Activated T-helper 1 cell treated with anti-CD3 and anti-CD28 coated beads, Interleukin-12 subunit alpha, Interleukin-12 subunit beta, Interleukin-2, Interleukin-4 antibody, amounts not matched to agents 30 ng/mL and 10 ng/mL and 1 ng/mL, durations not matched to agents 14 hours and 24 hours and 36 hours (primary cell): ENCODE measurements at regions not wholly inside any gene's neighbourhood (a gene's known extent, or its start where the extent isn't known, plus 50 kb on each side); places are given as distances from the start of the nearest gene placed in this dataset.
"Not testable (repeated sequence)": the region's sequence is repeated elsewhere in the genome, so short reads cannot be mapped to it uniquely, and the experiment has no call there.

Experiments
- DNase-seq: peaks from one replicate; pipeline ENCODE4 v3.0.0; 2021; ENCODE audit warnings: low spot score
- H3K27ac Mint-ChIP-seq: one replicate; pipeline ENCODE4 v1.8.0; 2021; ENCODE audit warnings: mild to moderate bottlenecking, mixed read lengths
- H3K27me3 Mint-ChIP-seq: one replicate; pipeline ENCODE4 v1.8.0; 2022; ENCODE audit warnings: mild to moderate bottlenecking, moderate library complexity, mixed read lengths; ENCODE audit not compliant: insufficient read depth
- H3K36me3 Mint-ChIP-seq: one replicate; pipeline ENCODE4 v1.8.0; 2021; ENCODE audit warnings: low read depth, mixed read lengths
- H3K4me1 Mint-ChIP-seq: one replicate; pipeline ENCODE4 v1.8.0; 2021; ENCODE audit warnings: low read depth, mixed read lengths
- H3K4me3 Mint-ChIP-seq: one replicate; pipeline ENCODE4 v1.8.0; 2021; ENCODE audit warnings: mild to moderate bottlenecking, moderate library complexity, mixed read lengths
- H3K9me3 Mint-ChIP-seq: one replicate; pipeline ENCODE4 v1.8.0; 2021; ENCODE audit warnings: mixed read lengths
- intact Hi-C: fragments of 100-400 bp; cut with micrococcal nuclease; formaldehyde crosslinking; loops from one replicate; pipeline ENCODE4 v1.15.1; 2024

DNA sequence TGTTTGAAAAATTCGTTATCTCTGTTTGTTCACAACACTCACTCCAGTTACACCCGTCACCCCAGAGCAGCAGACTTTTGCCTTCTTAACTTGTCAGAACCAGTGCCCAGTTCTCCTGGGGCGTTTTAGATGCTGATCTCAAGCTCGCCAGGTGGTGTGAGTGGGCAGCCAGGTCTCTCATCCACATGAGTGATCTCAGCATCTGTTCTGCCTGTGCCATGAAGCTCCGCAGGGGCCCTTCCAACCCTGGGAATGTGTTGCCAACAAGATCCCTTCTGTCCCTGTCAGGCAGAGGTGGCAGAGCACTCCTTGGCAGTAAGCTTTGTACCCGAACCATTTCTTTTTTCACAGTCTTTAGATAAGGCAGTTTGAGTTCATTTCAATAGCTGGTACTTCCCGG, 896.5 kb downstream of the UQCRFS1 start:
- Mint-ChIP-seq H3K27ac (no peak overlapping the region), H3K4me1 (no peaks in the 10 kb centered on the region), H3K36me3 (no peaks in the 10 kb centered on the region), H3K9me3 (no peaks in the 10 kb centered on the region), H3K4me3 (no peak overlapping the region), H3K27me3 (no peaks in the 10 kb centered on the region)
- intact Hi-C loops: no loop called here
- DNase-seq: no peak

DNA sequence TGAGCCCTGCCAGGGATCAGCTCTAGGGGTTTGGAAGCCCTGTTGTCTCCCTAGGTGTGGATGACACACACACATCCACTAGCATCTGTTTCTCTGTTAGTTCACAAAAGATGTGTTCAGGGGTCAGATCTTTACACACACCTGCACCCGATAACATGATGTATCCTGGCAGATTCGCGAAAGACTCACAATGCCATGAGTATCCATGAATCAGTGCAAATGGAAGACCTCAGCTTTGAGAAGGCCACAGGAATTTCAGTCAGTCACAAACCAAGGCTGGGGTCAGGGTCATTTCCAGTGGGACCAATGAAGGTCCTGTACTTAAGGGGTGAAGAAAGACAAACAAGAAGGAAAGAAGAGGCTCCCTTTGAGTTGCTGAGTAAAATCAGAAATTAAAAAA, 898.2 kb downstream of the UQCRFS1 start:
- no peak for DNase-seq
- no peak overlapping the region for H3K4me3 Mint-ChIP-seq
- intact Hi-C loops: no loop called here
- no peak overlapping the region for H3K27ac Mint-ChIP-seq
- no peaks in the 10 kb centered on the region for H3K4me1 Mint-ChIP-seq
- no peaks in the 10 kb centered on the region for H3K36me3 Mint-ChIP-seq
- H3K27me3 Mint-ChIP-seq: no peaks in the 10 kb centered on the region
- H3K9me3 Mint-ChIP-seq: no peaks in the 10 kb centered on the region

DNA sequence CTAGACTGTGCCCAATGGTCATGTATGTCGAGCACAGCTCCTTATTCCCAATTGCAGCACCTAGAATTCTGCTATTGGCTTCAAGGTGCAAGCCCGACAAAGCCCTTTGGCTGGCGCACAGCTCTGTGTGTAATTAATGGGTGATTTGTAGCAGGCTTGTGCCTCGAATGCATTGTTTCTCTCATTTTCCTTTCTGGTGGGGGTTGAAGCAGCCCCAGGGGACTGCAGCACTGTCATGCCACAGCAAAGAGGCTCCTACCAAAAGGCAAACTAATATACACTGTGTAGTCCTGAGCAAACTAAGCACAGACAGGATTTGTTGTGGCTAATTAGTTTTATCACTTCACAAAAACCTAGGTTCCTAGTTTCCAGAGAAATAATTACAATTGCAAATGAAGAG, 898.7 kb downstream of the UQCRFS1 start:
- Mint-ChIP-seq H3K27ac (no peak overlapping the region), H3K4me1 (no peaks in the 10 kb centered on the region), H3K27me3 (no peaks in the 10 kb centered on the region), H3K9me3 (no peaks in the 10 kb centered on the region), H3K36me3 (no peaks in the 10 kb centered on the region), H3K4me3 (no peak overlapping the region)
- DNase-seq: no peak
- intact Hi-C loops: no loop called here

DNA sequence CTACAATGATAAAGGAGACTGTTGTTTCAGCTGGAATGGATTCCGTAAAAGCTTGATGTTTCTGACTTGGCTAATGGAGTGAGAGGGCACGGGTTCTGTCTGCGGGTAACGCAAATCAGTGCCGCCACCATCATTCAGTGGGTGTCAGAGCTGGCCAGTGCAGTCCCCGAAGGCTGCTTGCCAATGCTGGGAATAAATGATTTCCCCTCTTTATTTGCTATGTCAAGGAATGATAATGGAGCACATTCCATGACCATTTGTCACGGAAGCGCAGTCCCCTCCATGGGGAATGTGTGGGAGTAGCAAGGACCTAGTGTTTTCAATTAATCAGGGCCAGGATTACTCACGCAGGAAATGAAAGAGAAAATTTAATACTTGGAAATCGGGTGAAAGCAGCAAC, 899.3 kb downstream of the UQCRFS1 start:
- Mint-ChIP-seq H3K4me1 (no peaks in the 10 kb centered on the region), H3K9me3 (no peaks in the 10 kb centered on the region)

DNA sequence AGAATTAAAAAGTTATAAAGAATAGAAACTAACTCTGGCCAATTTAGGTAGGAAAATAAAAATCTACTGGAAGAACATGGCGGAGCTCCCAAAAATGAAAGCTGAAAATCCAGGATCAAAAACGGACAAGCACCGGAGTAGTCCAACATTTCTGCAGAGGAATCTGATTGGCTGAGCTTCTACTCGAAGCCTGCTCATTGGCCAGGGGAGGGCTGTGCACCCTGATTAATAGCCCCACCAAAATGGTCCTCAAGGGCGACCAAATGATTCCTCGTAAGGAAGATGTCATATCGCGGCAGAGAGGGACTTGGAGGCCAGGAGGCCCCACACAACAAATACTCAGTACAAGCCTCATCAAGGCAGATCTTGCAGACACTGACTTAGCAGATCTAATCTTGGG, 900.7 kb downstream of the UQCRFS1 start:
- no peaks in the 10 kb centered on the region for H3K36me3 Mint-ChIP-seq
- intact Hi-C loops: no loop called here
- H3K4me1 Mint-ChIP-seq: no peaks in the 10 kb centered on the region
- H3K27ac Mint-ChIP-seq: no peak overlapping the region
- no peak for DNase-seq
- H3K4me3 Mint-ChIP-seq: no peak overlapping the region
- no peaks in the 10 kb centered on the region for H3K27me3 Mint-ChIP-seq
- H3K9me3 Mint-ChIP-seq: no peaks in the 10 kb centered on the region

More for the DNA sequence above, 899.3 kb downstream of the UQCRFS1 start:
- intact Hi-C loops: no loop called here
- Mint-ChIP-seq H3K4me3 (no peak overlapping the region), H3K27me3 (no peaks in the 10 kb centered on the region), H3K36me3 (no peaks in the 10 kb centered on the region), H3K27ac (no peak overlapping the region)
- DNase-seq: no peak

DNA sequence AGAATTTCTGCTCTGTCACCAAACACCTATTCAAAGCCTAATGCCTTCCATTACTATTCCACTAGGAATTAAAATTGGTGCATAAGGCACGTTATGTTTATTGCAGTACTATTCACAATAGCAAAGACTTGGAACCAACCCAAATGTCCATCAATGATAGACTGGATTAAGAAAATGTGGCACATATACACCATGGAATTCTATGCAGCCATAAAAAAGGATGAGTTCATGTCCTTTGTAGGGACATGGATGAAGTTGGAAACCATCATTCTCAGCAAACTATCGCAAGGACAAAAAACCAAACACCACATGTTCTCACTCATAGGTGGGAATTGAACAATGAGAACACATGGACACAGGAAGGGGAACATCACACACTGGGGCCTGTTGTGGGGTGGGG, 902.1 kb downstream of the UQCRFS1 start:
- intact Hi-C loops, H3K4me1 Mint-ChIP-seq, H3K4me3 Mint-ChIP-seq, H3K36me3 Mint-ChIP-seq, H3K9me3 Mint-ChIP-seq, H3K27ac Mint-ChIP-seq, H3K27me3 Mint-ChIP-seq, DNase-seq: not testable (repeated sequence)

DNA sequence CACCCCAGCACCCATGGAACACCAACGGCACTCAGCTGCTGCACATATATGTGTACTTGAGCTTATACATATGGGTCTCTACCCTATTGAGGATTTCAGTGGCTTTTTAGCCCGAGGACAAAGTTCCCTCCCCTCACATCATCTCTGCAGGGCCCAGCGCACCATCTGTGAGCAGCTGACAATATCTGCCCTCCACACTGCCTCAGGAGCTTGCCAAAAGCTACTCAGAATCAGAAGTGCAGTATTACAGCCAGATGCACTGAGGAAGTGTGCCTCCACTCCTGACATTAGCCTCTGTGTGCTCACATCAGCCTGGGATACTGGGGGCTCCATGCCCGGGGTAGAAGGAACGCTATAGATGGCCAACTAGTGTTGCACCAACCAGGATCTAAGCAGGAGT, 903.9 kb downstream of the UQCRFS1 start:
- no peaks in the 10 kb centered on the region for H3K27me3 Mint-ChIP-seq
- H3K36me3 Mint-ChIP-seq: no peaks in the 10 kb centered on the region
- H3K4me1 Mint-ChIP-seq: no peaks in the 10 kb centered on the region
- no peak overlapping the region for H3K4me3 Mint-ChIP-seq
- no peaks in the 10 kb centered on the region for H3K9me3 Mint-ChIP-seq
- H3K27ac Mint-ChIP-seq: no peak overlapping the region
- DNase-seq: no peak
- intact Hi-C loops: no loop called here

DNA sequence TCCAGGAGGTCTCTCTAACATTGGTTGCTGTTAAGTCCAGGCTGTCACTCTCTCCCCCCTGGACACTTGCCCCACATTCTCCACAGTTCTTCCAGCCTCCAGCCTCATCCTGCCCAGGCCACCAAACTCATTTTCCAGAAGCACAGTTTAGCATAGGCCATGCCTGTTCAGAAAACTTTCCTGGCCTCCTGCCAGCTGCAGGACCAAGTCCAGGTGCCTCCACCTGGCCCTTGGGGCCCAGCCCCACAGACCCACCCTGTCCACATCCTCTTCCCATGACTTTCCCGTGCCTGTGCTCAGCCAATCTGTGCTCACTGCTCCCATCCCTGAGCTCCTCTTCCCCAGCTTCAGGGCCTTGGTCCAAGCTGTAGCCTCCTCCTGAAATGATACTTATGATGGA, 905.0 kb downstream of the UQCRFS1 start:
- H3K4me1 Mint-ChIP-seq: no peaks in the 10 kb centered on the region
- intact Hi-C loops: no loop called here
- H3K36me3 Mint-ChIP-seq: no peaks in the 10 kb centered on the region
- H3K27ac Mint-ChIP-seq: no peak overlapping the region
- no peak overlapping the region for H3K4me3 Mint-ChIP-seq
- no peaks in the 10 kb centered on the region for H3K27me3 Mint-ChIP-seq
- no peak for DNase-seq
- no peaks in the 10 kb centered on the region for H3K9me3 Mint-ChIP-seq

DNA sequence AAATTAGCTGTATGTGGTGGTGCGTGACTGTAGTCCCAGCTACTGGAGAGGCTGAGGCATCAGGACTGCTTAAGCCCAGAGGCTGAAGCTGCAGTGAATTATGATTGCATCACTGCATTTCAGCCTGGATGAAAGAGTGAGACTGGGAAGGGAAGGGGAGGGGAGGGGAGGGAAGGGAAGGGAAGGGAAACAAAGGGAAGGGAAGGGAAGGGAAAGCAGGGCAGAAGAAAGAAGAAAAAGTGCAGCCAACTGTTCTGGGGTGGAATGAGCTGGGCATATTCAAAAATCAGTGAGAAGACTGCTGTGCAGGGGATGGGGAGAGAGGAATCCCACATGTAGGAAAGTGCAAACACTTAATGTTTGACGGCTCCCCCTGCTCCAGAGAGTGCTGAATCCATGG, 905.5 kb downstream of the UQCRFS1 start:
- H3K4me1 Mint-ChIP-seq: no peaks in the 10 kb centered on the region
- no peak overlapping the region for H3K4me3 Mint-ChIP-seq
- intact Hi-C loops: no loop called here
- H3K27ac Mint-ChIP-seq: no peak overlapping the region
- H3K9me3 Mint-ChIP-seq: no peaks in the 10 kb centered on the region
- no peaks in the 10 kb centered on the region for H3K27me3 Mint-ChIP-seq
- no peak for DNase-seq
- no peaks in the 10 kb centered on the region for H3K36me3 Mint-ChIP-seq

DNA sequence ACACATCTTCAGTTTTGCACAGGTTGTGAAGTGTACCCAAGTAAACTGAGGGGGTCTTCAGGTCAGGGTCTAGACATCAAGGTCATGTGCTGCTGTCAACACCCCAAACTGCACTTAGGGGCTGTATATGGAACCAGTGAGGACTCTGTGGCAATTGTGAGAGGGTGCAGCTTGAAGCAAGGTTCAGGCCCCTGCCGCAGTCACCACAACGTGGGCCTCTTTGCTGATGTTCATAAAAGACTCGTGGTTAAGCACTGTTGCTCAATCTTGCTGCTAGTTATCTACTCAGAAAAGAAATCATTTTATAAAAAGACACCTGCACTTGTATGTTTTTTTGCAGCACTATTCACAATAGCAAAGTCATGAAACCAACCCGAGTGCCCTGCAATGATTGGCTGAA, 907.4 kb downstream of the UQCRFS1 start:
- Mint-ChIP-seq H3K9me3 (no peaks in the 10 kb centered on the region), H3K4me1 (no peaks in the 10 kb centered on the region), H3K27me3 (no peaks in the 10 kb centered on the region), H3K36me3 (no peaks in the 10 kb centered on the region), H3K4me3 (no peak overlapping the region), H3K27ac (no peak overlapping the region)
- intact Hi-C loops: no loop called here
- no peak for DNase-seq

DNA sequence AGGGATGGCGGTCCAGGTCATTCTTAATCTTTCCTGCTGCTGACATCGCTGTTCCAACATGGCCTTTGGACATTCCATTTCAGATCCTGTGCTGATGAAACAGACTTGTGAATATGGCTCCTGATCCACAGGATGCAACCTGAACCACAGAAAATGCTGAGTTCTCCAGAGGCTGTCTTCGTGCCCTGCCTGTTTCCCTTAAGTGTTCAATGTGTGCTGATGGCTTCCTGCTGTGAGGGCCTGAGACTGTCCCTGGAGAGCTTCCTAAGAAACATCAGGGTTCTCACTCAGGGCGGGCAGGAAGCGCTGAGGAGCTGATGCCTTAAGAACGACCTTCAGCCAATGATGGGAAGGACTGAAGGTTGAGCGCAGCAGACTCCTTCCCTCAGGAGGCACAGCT, 909.4 kb downstream of the UQCRFS1 start:
- no peaks in the 10 kb centered on the region for H3K36me3 Mint-ChIP-seq
- no peak for DNase-seq
- H3K4me1 Mint-ChIP-seq: no peaks in the 10 kb centered on the region
- intact Hi-C loops: no loop called here
- H3K27ac Mint-ChIP-seq: no peak overlapping the region
- no peaks in the 10 kb centered on the region for H3K9me3 Mint-ChIP-seq
- no peaks in the 10 kb centered on the region for H3K27me3 Mint-ChIP-seq
- no peak overlapping the region for H3K4me3 Mint-ChIP-seq

DNA sequence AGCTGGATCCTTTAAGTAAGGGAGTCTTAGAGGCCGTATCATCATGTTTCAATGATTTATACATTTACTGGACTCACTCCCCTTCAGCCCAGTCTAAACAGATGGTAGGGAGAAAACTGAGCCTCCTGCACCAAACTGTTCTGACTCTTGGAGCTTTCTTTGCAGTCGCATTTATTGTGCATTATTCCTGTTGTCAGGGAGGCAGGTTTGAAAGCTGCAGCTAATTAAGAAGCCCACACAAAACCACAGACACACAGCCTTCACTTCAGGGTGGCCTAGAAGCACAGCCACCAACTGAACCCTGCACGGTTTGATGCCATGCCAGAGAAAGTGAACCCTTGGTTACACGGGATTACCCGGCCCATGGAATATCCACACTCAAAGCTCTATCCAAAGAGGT, 911.0 kb downstream of the UQCRFS1 start:
- Mint-ChIP-seq H3K27ac (no peak overlapping the region), H3K9me3 (no peaks in the 10 kb centered on the region), H3K27me3 (no peaks in the 10 kb centered on the region), H3K4me1 (no peaks in the 10 kb centered on the region), H3K4me3 (no peak overlapping the region), H3K36me3 (no peaks in the 10 kb centered on the region)
- no peak for DNase-seq
- intact Hi-C loops: no loop called here

DNA sequence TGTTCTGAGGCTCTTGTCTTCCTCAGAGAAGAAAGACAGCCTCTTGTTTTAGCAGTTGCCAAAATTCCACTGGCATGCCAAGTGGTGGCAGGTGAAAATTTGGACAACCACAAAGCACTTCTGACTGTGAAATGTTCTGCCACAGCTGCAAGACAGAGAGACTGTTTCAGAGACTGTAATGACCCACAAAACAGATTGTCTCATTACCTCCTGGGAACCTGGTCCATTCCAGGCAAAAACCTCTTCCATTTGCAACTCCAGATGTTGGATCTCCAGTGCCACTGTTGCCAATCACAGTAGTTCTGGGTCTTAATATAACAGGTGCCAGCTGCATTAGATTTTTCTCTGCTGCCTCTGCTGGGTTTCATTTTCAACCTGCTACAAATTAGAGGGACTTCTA, 911.5 kb downstream of the UQCRFS1 start:
- intact Hi-C loops: no loop called here
- Mint-ChIP-seq H3K9me3 (no peaks in the 10 kb centered on the region), H3K27me3 (no peaks in the 10 kb centered on the region)

DNA sequence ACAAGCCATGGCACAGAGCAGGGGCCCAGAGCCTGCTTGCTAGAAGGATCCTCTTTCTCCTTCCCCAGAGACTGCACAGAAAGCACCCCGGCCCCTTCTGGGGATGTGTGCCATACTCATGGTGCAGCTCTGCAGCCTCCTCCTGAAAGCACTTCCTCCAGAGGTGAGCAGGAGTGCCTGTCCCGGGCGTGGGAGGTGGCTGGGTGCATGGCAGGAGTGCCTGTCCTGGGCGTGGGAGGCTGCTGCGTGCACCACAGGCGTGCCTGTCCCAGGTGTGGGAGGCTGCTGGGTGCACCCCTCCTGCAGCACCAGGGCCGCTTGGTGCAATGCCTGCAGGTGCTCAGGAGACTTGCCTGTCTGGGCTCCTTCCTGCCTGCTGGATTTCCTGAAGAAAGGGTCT, 913.3 kb downstream of the UQCRFS1 start:
- H3K36me3 Mint-ChIP-seq: no peaks in the 10 kb centered on the region
- intact Hi-C loops: no loop called here
- no peaks in the 10 kb centered on the region for H3K27me3 Mint-ChIP-seq
- H3K9me3 Mint-ChIP-seq: peaks cover 4% of the 10 kb centered on the region
- H3K4me3 Mint-ChIP-seq: no peak overlapping the region
- no peak for DNase-seq
- no peaks in the 10 kb centered on the region for H3K4me1 Mint-ChIP-seq
- H3K27ac Mint-ChIP-seq: no peak overlapping the region

More for the DNA sequence above, 911.5 kb downstream of the UQCRFS1 start:
- Mint-ChIP-seq H3K4me1 (no peaks in the 10 kb centered on the region), H3K36me3 (no peaks in the 10 kb centered on the region), H3K27ac (no peak overlapping the region), H3K4me3 (no peak overlapping the region)
- no peak for DNase-seq
